Stimulated activated CD8-positive, alpha-beta memory T cell treated with anti-CD3 and anti-CD28 coated beads, Interleukin-7, amount 100 ng/mL, for 4 hours (primary cell): ENCODE measurements at regions not wholly inside any gene's neighbourhood (a gene's known extent, or its start where the extent isn't known, plus 50 kb on each side); places are given as distances from the start of the nearest gene placed in this dataset.

Experiments
- DNase-seq, 2 donors: peaks; one replicate each; pipeline ENCODE4 v3.0.0-alpha.2; 2020; ENCODE audit warnings: low read depth in 2 of 2

DNA sequence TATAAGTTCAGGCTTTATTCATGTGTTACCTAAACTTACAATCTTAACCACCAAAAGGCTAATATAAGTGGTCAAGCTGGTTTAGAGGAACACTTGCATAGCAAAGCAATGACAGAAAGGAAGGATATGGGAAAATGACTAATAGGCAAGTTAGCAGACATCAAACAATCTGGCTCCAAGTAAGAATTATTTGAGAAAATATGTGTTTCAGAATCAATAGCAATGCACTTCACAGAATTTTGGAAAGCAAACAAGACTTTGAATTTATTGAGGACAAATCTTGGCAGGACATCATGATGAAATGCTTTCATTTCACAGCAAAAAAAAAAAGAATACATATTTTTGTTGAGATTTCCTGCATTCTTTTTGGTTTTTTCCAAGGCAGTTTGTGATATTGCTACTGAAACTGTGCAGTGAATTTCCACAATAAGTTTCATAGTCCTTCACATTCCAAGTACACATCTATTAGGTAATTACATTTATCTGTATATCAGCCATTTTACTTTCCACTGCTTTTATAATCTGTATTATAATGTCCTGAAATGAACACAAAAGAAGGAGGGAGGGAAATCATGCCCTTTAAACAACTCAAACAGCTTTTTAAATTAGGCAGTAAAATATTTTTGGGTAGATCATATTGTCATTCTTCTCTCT, 417.9 kb downstream of the NR2F1-AS1 start:
- no peak for DNase-seq

DNA sequence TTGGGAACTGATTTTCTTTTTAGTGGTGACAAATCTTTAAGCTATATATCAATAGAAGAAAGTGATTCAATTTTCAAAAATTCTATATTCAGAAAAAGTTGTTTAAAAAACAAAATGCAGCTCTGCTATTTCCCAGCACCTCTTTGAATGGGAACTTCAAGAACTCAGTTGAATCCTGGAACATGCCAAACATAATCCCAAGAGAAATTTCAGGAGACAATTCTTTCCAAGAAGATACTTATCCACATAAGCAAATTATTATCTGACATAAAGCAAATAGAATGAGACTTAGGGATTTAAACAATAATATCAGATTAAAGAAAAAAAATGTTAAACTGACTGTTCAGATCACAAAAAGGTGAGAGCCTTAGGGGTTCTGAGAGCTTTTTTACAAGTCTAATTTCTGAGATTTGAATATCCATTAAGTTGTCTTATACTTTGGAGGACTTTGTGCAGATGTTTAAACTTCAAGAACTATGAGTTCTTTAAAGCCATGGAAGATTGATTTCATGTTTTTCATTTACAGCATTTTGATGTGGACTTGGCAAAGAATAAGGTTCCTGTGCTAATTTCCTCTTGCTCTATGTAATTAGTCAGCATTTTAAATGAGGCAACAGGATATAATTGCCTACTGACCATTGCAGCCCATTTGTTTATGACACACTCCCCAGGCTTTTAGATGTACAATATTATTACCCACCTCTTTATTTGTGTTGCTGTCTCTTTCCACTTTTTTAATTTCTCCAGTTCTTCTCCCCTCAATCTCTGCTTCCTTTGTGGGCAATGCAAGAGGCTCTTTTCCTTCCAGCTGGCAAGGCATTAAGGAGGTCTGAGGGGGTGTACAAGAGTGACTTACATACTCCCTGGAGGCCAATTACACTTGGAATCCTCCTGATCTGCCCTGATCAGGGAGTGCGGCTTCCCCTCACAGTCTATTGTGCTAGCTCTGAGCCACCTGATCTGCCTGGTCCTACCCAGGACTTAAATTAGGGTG, 419.1 kb downstream of the NR2F1-AS1 start:
- DNase-seq = no peak

DNA sequence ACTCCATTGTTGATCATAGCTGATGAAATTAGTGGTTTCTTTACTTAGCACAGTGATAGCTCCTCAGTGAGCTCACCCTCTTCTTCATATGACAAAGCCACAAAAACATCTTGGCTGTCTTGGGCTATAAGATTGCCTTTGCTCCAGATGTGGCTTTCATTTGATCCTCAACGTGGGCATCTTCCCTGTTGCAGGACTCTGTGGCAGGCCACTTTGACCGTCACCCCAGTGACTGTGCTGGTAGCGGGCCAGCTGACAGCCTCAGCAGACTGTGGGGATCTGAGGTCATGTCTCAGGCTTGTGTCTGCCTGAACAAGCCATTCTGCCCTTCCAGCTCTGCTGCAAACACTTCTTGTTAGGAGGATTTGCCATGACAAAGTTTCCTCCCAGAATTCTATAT, 422.2 kb downstream of the NR2F1-AS1 start:
- no peak for DNase-seq

DNA sequence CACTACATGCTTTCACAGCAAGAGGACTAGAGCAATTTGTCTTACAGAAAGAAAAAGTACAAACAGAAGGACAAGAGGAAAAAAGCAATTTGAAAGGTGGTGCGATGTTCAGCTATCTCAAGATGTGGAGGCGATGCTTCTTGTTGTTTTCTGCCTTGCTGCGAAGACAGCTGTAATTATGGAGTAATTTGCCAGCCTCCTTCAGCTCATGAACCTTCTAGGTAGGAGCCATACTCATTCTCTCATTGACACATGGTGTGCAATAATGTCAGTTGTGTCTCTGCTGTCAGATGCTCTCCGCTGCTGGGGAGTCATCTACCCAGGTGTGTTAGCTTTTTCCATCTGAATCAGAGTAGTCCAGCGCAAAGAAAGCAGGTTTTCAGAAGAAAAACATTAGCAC, 424.5 kb downstream of the NR2F1-AS1 start:
- DNase-seq = no peak

DNA sequence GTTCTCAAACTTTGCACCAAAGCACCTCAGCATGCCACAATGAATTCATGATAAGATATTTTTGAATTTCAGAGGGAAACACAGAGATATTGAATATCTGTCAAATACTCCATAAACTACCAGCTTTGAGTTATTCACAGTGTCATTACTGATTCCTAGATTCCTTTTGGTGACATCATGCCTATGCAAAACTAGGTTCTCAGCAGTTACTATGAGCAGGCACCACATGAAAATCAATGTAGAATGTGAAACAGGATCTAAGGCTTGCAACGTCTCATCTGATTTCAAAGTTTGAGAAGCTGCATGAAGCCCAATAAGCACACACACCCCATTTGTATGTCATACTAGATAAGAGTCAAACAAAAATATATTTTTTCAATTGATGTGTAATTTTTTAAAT, 426.5 kb downstream of the NR2F1-AS1 start:
- DNase-seq = no peak

DNA sequence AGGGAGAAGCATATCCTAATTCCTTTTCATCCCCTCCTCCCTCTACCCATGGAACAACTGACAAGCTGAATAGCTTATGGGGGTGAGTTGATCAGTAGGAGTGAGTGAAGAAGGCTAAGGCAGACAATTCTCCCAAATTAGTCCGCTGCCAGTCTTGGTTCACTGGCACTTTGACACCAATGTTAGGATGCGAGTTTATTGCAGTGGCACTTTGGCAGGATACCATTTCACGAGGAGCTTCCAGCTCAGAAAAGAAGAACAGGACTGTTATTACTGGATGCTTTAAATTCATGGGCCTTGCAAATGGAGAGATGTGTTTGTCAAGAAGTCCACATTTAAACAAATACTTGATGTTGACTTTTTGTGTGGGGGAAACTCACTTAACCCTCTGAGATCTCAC, 427.6 kb downstream of the NR2F1-AS1 start:
- DNase-seq = no peak

DNA sequence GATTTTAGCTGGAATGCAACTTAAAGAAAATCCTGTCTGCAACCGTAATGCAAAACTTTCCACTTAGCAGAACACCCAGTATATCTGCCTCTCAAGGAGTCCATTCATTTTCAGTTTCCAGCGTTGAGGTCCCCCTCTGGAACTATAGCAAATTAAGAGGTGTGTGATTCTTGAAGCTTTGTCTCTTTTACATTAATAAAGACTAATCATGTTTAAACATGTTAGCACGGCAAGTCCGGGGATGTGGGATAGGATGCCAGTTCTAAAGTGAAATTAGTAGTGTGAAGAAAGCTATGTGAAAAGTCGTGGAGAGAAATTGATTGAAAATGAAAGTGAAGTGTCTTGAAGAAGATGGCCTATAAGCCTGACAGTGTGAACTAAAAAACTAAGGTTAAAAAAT, 429.1 kb downstream of the NR2F1-AS1 start:
- DNase-seq = no peak

DNA sequence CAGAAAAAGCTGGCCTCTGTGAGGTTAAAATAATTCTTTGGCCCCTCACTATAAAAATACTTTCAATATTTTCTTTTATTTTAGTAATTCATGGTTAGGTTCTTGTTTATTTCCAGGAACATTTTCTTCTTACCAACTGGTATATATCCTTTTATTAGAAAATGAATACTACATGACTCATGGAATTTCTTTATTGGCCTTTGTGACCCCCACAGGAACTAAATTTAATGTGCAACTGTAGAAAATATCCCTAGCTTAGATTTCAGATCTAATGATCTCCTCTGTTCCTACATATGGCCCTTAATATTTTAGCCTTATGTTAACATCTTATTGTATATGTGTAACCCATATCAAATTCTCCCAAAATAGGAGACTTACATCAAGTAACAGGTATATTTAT, 429.9 kb downstream of the NR2F1-AS1 start:
- no peak for DNase-seq

DNA sequence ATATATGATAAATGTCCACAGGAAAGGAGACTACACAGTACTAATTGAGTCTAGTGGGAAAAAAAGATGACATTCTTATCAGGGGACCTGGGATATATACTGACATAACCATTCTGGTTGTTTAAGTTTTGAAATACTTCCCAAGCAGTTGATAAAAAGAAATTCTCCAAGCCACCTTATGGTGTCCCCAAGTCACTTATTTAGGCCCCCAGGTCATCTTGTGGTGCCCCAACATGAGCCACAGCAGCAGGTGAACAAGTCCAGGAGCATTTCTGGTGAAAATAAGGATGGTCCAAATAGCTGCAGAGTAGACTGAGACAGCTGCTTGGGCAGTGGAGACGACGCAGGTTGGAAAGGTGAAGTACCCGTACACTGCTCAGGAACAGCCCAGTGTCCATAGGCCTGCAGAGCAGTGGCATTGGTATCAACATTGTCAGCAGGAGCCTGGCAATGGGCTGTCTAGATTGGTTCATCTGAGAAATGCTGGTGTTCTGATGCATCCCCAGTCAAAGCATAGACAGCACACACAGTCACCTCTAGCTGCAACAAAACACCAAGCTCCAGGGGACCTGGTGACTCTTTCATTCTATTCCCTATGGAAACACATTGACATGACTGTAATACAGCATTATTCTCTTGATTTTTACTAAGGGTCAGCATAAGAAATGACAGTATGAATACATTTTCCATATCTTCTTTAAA, 430.6 kb downstream of the NR2F1-AS1 start:
- no peak for DNase-seq

DNA sequence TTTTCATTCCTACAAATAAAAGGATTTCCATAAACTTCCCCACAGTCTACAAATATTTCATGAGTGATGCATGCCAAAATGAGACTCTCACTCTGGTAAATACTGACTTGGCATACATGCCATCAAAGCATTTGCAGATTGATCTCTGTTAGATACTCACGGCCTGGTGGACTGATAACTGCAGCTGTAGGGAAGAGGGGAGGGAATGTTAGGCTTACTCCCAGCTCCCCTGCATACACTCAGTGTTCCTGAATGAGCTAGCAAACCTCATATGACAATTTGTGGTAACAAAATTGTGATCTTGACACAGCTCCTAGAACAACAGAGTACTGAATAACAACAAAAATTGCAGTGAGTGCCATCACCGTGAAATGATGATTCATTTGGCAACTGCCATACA, 435.3 kb downstream of the NR2F1-AS1 start:
- no peak for DNase-seq

DNA sequence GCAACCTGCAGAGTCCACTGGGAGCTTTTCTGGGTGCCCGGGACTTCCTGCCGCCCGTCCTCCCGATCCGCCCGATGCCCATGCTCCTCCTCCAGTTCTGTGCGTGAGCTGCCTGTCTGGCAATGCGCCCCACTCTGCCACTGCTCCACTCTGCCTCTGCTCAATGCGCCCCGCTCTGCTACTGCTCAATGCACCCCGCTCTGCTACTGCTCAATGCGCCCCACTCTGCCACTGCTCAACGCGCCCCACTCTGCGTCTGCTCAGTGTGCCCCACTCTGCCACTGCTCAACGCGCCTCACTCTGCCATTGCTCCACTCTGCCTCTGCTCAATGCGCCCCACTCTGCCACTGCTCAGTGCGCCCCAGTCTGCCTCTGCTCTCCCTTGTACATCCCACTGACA, 436.0 kb downstream of the NR2F1-AS1 start:
- DNase-seq = no peak

DNA sequence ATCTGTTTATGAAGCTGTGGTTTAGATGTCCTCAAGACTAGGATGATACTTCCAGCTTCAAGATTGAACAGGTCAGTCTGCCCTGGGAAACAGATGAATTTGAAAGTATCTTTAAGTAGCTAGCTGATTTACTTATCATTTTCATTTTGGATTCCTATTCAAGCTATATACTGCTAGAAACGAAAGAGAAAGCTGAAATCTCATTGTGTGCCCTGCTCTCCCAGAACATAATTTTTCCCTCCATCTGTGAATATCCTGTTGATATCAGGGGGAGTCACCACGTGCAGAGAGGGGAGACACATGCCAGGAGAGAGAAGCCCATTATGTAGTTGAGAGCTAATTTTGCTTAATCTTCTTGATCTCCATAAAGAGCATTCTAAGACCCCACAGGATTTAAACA, 439.1 kb downstream of the NR2F1-AS1 start:
- DNase-seq = no peak

DNA sequence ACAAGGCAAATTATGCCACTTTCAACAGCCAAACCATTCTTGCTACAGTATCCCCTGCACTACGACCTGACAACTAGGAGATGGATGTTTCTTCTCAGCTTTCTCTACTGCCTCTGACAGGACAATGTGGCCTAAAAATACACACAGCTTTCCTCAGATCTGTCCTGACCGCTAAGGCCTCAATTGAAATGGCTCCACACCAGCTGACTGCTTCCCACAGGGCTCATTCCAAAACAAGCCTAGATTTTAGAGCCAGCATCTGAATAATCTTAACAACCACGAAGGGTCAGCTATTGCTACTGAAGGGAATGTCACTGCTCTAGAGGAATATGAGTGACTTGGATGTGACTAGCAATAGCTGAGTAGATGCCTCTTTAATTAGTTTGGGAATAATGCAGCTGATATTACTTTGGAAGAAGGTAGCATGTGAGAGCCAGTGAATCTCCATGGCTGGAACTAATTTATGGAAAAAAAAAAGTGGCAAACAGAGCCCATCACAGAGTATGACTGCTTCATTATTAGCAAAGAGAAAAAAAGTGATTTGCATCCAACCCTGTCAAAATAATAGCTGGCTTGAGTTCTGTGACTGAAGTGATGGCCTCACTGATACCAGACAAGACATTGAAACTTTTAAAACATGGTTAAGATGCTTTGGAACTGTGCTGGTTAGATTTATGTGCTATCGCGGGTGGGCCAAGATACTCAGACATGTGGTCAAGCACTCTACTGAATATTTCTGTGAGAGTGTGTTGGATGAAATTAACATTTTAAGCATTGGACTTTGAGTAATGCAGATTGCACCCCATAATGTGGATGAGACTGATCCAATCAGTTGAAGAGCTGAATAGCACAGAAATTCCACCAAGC, 450.2 kb downstream of the NR2F1-AS1 start:
- no peak for DNase-seq

DNA sequence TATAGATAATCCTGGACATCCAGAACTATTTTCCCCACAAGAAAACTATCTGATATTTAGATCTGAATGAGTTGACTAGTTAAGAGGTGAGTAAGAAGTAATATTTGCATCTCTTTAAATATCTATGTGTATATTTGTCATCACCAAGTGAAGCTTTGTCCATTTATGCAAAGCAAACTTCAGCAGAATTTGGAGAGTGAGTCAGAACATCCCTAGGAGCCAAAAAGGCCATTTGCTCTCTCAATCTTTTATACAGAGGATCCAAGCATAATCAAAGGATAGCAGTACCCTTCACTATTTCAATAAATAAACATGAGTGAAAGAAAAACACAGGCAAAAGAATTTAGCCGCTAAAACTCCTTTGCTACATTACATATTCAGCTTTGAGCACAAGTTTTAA, 454.4 kb downstream of the NR2F1-AS1 start:
- no peak for DNase-seq

DNA sequence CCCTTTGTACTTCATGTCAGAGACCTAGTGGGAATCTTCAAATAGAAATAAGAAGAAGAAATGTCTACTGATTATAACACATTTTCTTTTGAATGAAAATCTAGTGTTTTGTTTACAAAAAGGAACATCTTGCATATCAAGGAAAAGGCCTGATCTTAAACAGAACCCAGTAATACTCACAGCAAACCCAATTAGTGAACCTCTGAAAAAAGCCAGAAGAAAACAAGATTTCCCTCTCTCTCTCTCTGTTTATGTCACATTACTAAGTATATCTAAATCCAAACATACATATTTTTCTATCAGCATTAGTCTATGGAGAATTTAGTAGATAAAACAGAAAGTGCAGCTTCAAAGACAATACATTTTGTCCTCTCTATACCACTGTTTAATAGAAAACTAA, 457.9 kb downstream of the NR2F1-AS1 start:
- no peak for DNase-seq

DNA sequence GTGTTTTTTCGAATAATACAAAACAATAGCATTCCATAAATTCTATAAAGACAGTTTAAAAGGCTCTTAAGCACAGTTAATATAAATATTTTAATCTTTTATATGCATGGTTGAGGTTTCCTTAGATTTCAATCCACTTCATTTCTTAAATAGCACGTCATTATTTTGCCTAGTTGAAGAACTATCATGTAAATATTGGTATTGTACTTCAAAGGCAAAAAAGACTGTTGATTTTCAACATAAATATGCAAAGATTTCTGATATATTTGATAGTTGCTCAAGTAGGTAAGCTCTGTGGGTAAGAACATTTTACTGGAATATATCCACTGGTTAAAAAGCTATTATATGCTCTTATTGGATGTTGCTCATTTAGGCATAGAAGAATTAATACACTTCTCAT, 458.6 kb downstream of the NR2F1-AS1 start:
- DNase-seq = no peak

DNA sequence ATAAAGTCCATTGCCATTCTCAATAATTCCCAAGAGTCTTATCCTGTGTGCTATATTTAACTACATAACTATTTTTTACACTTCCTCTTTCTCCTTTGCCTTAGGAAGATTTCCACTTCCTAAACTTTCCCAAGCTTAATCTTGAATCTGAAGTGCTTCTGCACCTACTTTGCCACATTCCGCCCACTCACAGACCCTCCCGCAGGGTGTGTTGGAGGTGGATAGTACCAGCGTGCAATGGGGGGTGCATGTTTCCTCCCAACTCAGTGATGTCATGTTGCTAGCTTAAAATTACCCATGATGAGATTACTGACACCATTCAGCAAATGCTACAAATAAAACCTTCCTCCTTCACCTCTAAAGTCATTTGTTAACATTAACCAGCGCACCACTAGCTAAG, 460.2 kb downstream of the NR2F1-AS1 start:
- DNase-seq = no peak

DNA sequence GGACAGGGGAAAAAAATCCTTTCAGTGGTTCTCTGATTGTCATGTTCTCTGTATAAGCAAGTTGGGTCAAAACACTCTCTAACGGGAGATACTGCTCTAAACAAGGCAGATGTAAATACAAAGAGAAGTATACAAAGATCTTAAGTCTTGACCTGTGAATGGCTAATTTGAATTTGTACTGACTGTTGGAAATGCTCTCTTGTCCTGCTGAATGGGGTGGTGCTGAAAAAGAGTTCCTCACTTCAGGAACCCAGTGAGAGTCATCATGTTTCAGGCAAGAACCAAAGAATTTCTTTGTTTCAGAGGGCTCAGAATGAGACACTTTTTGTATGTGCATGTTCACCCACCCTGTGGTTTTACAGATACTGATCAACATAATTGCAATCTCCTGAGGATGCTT, 461.0 kb downstream of the NR2F1-AS1 start:
- DNase-seq = no peak

DNA sequence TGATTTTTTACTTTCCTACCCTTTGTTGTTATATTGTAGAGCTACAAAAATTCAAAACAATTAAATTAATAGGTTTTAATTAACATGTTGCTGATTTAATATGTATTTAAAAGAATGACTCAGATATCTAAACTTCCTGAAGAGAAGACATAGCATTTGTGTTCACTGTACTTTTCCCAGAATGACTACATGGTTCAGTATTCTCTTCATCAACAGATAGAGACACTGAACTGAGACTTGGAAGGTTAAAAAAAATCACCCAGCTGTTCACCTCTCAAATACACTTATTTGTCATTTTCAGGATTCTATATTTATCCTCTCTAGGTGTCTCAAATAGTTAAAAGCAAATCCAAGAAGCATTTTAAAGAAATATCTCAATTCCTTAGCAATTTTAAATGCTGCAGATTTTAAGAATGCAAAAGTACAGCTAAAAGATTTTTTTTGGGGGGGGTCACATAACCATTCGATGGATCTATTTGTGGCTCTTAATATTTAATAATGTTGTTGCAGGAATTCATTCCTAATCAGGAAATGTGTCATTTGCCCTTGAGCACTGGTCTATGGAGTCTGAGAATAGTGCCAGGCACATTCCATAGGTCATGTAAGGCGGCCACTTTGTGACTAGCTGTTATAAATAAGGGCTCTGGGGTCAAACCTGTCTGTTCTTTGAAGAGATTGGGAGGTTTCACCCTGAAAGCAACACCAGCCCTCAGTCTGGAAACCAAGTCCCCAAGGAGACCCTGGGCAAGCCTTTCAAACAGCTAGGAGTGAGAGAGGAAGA, 463.1 kb downstream of the NR2F1-AS1 start:
- no peak for DNase-seq

DNA sequence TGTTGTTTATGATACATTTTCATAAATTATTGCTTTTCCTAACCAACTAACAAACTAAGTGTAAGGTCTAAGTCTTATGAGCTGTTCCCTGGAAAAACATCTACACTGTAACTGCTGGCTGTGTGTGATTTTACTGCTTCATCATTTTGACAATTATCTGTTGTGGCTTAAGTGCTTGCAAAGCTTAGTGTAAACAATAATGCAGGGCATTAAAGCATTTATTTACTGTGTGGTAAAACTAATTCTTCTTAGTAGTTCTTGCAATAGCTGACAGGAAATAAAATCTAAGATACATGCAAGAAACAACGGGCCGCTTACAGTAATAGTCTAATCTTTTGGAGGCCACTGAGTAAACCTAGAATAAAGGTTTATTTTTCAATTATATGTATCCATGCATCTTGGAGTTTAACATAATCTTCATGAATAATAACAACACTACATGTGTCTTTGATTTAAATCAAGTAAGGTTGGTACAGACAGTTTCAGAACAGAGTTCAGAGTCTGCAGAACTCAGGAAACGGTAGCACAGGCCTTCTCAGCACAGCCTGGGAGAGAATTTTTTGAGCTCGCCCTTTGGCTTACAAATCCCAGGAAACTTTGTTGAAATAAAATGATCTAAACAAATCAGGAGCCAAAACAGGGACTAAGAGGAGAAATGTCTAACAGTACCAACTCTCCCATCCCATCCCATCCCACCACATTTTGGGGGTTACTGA, 473.1 kb downstream of the NR2F1-AS1 start:
- DNase-seq = no peak
